ENCODE measurements at regions not wholly inside any gene's neighbourhood (a gene's known extent, or its start where the extent isn't known, plus 50 kb on each side); places are given as distances from the start of the nearest gene placed in this dataset.
"Not testable (repeated sequence)": the region's sequence is repeated elsewhere in the genome, so short reads cannot be mapped to it uniquely, and the experiment has no call there.

- Histone ChIP-seq H3K4me1 (replicated peaks in 1 of 2) (no peaks in the 10 kb centered on the region), H3K9me3 (replicated peaks in 1 of 3) (no peaks in the 10 kb centered on the region), H3K4me3 (no peak overlapping the region), H3K27ac (no peak overlapping the region), H3K27me3 (no peaks in the 10 kb centered on the region), H3K36me3 (replicated peaks in 1 of 2) (no peaks in the 10 kb centered on the region)
- intact Hi-C loops (cut with DNase I): no loop called here
- 75 to 86% (median 79%) methylated on average over 8 to 9 of the region's 9 CpGs for WGBS, 4 donors
- no peak for TF ChIP-seq POLR2A (IDR thresholded peaks at IDR 0.05)
- no peak for TF ChIP-seq CTCF (IDR thresholded peaks at IDR 0.05)
- no peak for DNase-seq
These were observed 91.7 kb upstream of the ASB18 start for GRCh38 chr2:236355911-236356310.

DNA sequence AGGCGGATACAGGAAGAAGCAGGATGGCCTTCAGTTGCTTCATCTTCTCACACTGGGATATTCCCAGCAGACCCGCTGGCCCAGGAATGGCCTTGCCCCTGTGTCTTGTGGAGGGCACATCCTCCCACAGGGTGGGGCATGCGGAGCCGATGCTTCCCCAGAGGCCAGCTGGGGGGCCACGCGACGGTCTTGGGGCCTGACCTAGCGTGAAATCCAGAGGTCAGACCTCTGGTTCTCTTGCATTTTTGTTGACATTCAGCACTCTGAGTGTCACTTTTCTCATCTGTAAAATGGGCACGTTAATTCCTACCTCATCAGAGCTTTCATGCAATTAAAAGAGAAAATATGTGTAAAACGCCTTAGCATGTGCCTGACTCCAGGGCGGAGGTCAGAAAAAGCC lies 92.1 kb upstream of the ASB18 start:
- H3K4me3 ChIP-seq; H3K9me3 ChIP-seq (replicated peaks in 1 of 3); H3K27me3 ChIP-seq; H3K4me1 ChIP-seq (replicated peaks in 1 of 2); intact Hi-C loops (cut with DNase I); DNase-seq; H3K36me3 ChIP-seq (replicated peaks in 1 of 2); H3K27ac ChIP-seq: not testable (repeated sequence)
- WGBS, 4 donors: 90 to 95% (median 93%) methylated on average over 8 to 9 of the region's 11 CpGs

DNA sequence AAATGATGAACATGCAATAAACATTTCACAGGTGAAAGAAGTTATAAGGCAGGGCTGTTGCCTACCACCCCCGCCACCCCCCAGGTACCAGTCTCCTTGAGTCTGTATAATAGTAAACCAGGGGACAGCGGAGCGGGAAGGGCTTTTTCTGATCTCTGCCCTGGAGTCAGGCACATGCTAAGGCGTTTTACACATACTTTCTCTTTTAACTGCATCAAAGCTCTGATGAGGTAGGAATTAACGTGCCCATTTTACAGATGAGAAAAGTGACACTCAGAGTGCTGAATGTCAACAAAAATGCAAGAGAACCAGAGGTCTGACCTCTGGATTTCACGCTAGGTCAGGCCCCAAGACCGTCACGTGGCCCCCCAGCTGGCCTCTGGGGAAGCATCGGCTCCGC lies 94.3 kb upstream of the ASB18 start:
- H3K27ac ChIP-seq; intact Hi-C loops (cut with DNase I); H3K4me3 ChIP-seq; H3K36me3 ChIP-seq (replicated peaks in 1 of 2); H3K9me3 ChIP-seq (replicated peaks in 1 of 3); H3K27me3 ChIP-seq; DNase-seq; H3K4me1 ChIP-seq (replicated peaks in 1 of 2): not testable (repeated sequence)
- 86 to 100% (median 91%) methylated on average over 5 to 9 of the region's 10 CpGs for WGBS, 4 donors

GRCh38 chr2:236359426-236360045 lies 95.3 kb upstream of the ASB18 start:
- WGBS, 4 donors: 66 to 69% (median 68%) methylated on average over 10 of the region's 10 CpGs

GRCh38 chr2:236360496-236360895 lies 96.3 kb upstream of the ASB18 start:
- Histone ChIP-seq H3K4me1 (replicated peaks in 1 of 2) (no peaks in the 10 kb centered on the region), H3K27me3 (no peaks in the 10 kb centered on the region), H3K9me3 (replicated peaks in 1 of 3) (no peaks in the 10 kb centered on the region), H3K27ac (no peak overlapping the region), H3K4me3 (no peak overlapping the region), H3K36me3 (replicated peaks in 1 of 2) (no peaks in the 10 kb centered on the region)
- intact Hi-C loops (cut with DNase I): no loop called here
- WGBS, 4 donors: 76 to 81% (median 79%) methylated on average over 4 of the region's 4 CpGs
- TF ChIP-seq POLR2A (IDR thresholded peaks at IDR 0.05) (no peak), CTCF (IDR thresholded peaks at IDR 0.05) (no peak)
- DNase-seq: no peak

More at GRCh38 chr2:236359426-236360045, 95.3 kb upstream of the ASB18 start:
- DNase-seq: no peak
- Histone ChIP-seq H3K27me3 (no peaks in the 10 kb centered on the region), H3K36me3 (replicated peaks in 1 of 2) (no peaks in the 10 kb centered on the region), H3K27ac (no peak overlapping the region), H3K4me3 (no peak overlapping the region), H3K9me3 (replicated peaks in 1 of 3) (no peaks in the 10 kb centered on the region), H3K4me1 (replicated peaks in 1 of 2) (no peaks in the 10 kb centered on the region)
- intact Hi-C loops (cut with DNase I): no loop called here
- TF ChIP-seq POLR2A (IDR thresholded peaks at IDR 0.05): no peak
- TF ChIP-seq CTCF (IDR thresholded peaks at IDR 0.05): no peak
